H9 (cell line): ENCODE measurements at regions not wholly inside any gene's neighbourhood (a gene's known extent, or its start where the extent isn't known, plus 50 kb on each side); places are given as distances from the start of the nearest gene placed in this dataset.
A peak's percentile ranks its signal among the peaks of the same experiment; 100 is the strongest.

ENCODE experiments used
- DNase-seq: peaks from one replicate; pipeline ENCODE4 v3.0.0-alpha.2; 2017
- H2AFZ ChIP-seq: one replicate; pipeline ENCODE4 v1.6.1; 2013; ENCODE audit warnings: mild to moderate bottlenecking, low read length, control low read depth, moderate library complexity
- H2AK5ac ChIP-seq: 2 replicates; pipeline ENCODE4 v1.6.1; 2013; ENCODE audit warnings: low read length, control low read depth, mixed read lengths; ENCODE audit not compliant: insufficient read length
- H2BK120ac ChIP-seq: one replicate; pipeline ENCODE4 v1.6.1; 2013; ENCODE audit warnings: low read depth, mild to moderate bottlenecking, low read length, control low read depth, inconsistent platforms; ENCODE audit not compliant: poor library complexity, severe bottlenecking
- H2BK12ac ChIP-seq: 2 replicates; pipeline ENCODE4 v1.6.1; 2013; ENCODE audit warnings: low read length, control low read depth, mixed read lengths, low read depth; ENCODE audit not compliant: insufficient read length
- H2BK15ac ChIP-seq: 2 replicates; pipeline ENCODE4 v1.6.1; 2013; ENCODE audit warnings: low read depth, low read length, control low read depth
- H2BK20ac ChIP-seq: one replicate; pipeline ENCODE4 v1.6.1; 2013; ENCODE audit warnings: low read depth, mild to moderate bottlenecking, low read length, control low read depth, inconsistent platforms; ENCODE audit not compliant: poor library complexity, severe bottlenecking
- H2BK5ac ChIP-seq: 2 replicates; pipeline ENCODE4 v1.6.1; 2013; ENCODE audit warnings: low read length, control low read depth, mixed read lengths; ENCODE audit not compliant: insufficient read length
- H3K14ac ChIP-seq: 2 replicates; pipeline ENCODE4 v1.6.1; 2013; ENCODE audit warnings: low read length, control low read depth; ENCODE audit not compliant: insufficient read depth
- H3K18ac ChIP-seq: 2 replicates; pipeline ENCODE4 v1.6.1; 2013; ENCODE audit warnings: low read depth, mild to moderate bottlenecking, mixed read lengths, low read length, control low read depth; ENCODE audit not compliant: insufficient read length
- H3K23ac ChIP-seq: 2 replicates; pipeline ENCODE4 v1.6.1; 2013; ENCODE audit warnings: low read length, control low read depth, mixed read lengths, low read depth; ENCODE audit not compliant: insufficient read length
- H3K23me2 ChIP-seq: 2 replicates; pipeline ENCODE4 v1.6.1; 2013; ENCODE audit warnings: low read depth, mild to moderate bottlenecking, mixed read lengths, low read length, control low read depth; ENCODE audit not compliant: insufficient read length, poor library complexity, severe bottlenecking
- H3K27ac ChIP-seq: 2 replicates; pipeline ENCODE4 v1.5.1; 2013; ENCODE audit warnings: low read length, control low read depth, mixed read lengths, low read depth; ENCODE audit not compliant: insufficient read length
- H3K27me3 ChIP-seq: 2 replicates; pipeline ENCODE4 v1.6.1; 2013; ENCODE audit warnings: low read length, control low read depth, inconsistent platforms; ENCODE audit not compliant: insufficient read depth
- H3K4ac ChIP-seq: 2 replicates; pipeline ENCODE4 v1.6.1; 2013; ENCODE audit warnings: low read depth, mild to moderate bottlenecking, control low read depth, inconsistent platforms, low read length, moderate library complexity
- H3K4me1 ChIP-seq: 2 replicates; pipeline ENCODE4 v1.6.1; 2013; ENCODE audit warnings: low read length, control low read depth, inconsistent platforms; ENCODE audit not compliant: insufficient read depth
- H3K4me2 ChIP-seq: 2 replicates; pipeline ENCODE4 v1.6.1; 2013; ENCODE audit warnings: low read length, control low read depth, mixed read lengths; ENCODE audit not compliant: insufficient read length, insufficient read depth
- H3K56ac ChIP-seq: 2 replicates; pipeline ENCODE4 v1.6.1; 2013; ENCODE audit warnings: low read depth, mild to moderate bottlenecking, mixed read lengths, low read length, control low read depth; ENCODE audit not compliant: insufficient read length
- H3K79me1 ChIP-seq: 2 replicates; pipeline ENCODE4 v1.6.1; 2013; ENCODE audit warnings: low read depth, mild to moderate bottlenecking, moderate library complexity, low read length, control low read depth, inconsistent platforms; ENCODE audit not compliant: insufficient read depth, poor library complexity, severe bottlenecking
- H3K79me2 ChIP-seq: 2 replicates; pipeline ENCODE4 v1.6.1; 2013; ENCODE audit warnings: low read length, control low read depth, inconsistent platforms; ENCODE audit not compliant: insufficient read depth
- H3K9ac ChIP-seq: 2 replicates; pipeline ENCODE4 v1.6.1; 2013; ENCODE audit warnings: low read length, control low read depth, mixed read lengths; ENCODE audit not compliant: insufficient read length; ENCODE audit errors: extremely low read depth
- H3K9me3 ChIP-seq: one replicate; pipeline ENCODE4 v1.6.1; 2013; ENCODE audit warnings: low read depth, low read length, inconsistent platforms; ENCODE audit not compliant: control insufficient read depth
- H3T11ph ChIP-seq: one replicate; pipeline ENCODE4 v1.6.1; 2013; ENCODE audit warnings: mild to moderate bottlenecking, low read length, control low read depth, inconsistent platforms
- H4K20me1 ChIP-seq: one replicate; pipeline ENCODE4 v1.6.1; 2013; ENCODE audit not compliant: control insufficient read depth, insufficient read length, insufficient read depth
- H4K5ac ChIP-seq: 2 replicates; pipeline ENCODE4 v1.6.1; 2013; ENCODE audit warnings: low read depth, mild to moderate bottlenecking, mixed read lengths, low read length, control low read depth; ENCODE audit not compliant: insufficient read length
- H4K8ac ChIP-seq: replicated peaks from 2 replicates; pipeline ENCODE4 v1.6.1; 2013; ENCODE audit warnings: low read length, control low read depth, mixed read lengths, low read depth; ENCODE audit not compliant: insufficient read length
- H4K91ac ChIP-seq: 2 replicates; pipeline ENCODE4 v1.6.1; 2013; ENCODE audit warnings: low read depth, mild to moderate bottlenecking, moderate library complexity, mixed read lengths, low read length, control low read depth; ENCODE audit not compliant: insufficient read length
- H3K27ac Mint-ChIP-seq, 3 experiments: 2 replicates in 2 of 3; 3 replicates in 1 of 3; pipeline ENCODE4 v1.8.0; 2020 to 2021; ENCODE audit warnings: mixed read lengths in 3 of 3, mild to moderate bottlenecking in 1 of 3, moderate library complexity in 1 of 3
- H3K27me3 Mint-ChIP-seq: 2 replicates; pipeline ENCODE4 v1.8.0; 2021; ENCODE audit warnings: low read depth, mild to moderate bottlenecking, moderate library complexity, mixed read lengths
- H3K36me3 Mint-ChIP-seq, 3 experiments: 2 replicates in 2 of 3; 3 replicates in 1 of 3; pipeline ENCODE4 v1.8.0; 2020 to 2021; ENCODE audit warnings: low read depth in 3 of 3, mixed read lengths in 3 of 3; ENCODE audit not compliant: insufficient read depth in 1 of 3
- H3K4me1 Mint-ChIP-seq, 2 experiments: 2 replicates each; pipeline ENCODE4 v1.8.0; 2020; ENCODE audit warnings: mixed read lengths in 2 of 2
- H3K4me3 Mint-ChIP-seq, 2 experiments: 2 replicates in 1 of 2; 3 replicates in 1 of 2; pipeline ENCODE4 v1.8.0; 2020 to 2021; ENCODE audit warnings: mild to moderate bottlenecking in 2 of 2, mixed read lengths in 2 of 2, moderate library complexity in 1 of 2
- H3K9me3 Mint-ChIP-seq, 2 experiments: 2 replicates in 1 of 2; 3 replicates in 1 of 2; pipeline ENCODE4 v1.8.0; 2020; ENCODE audit warnings: mild to moderate bottlenecking in 2 of 2, mixed read lengths in 2 of 2, moderate library complexity in 1 of 2
- TF ChIP-seq, protein P1 (sequence below): fragments of 200-600 bp; sonication (generic); conservative IDR thresholded peaks from 3 replicates; pipeline ENCODE4 v1.8.0; 2021; ENCODE audit warnings: antibody characterized with exemption, mild to moderate bottlenecking

- no peak overlapping the region for H4K5ac ChIP-seq
- peaks cover 7 to 13% (median 12%) of the 10 kb centered on the region in 3 experiments; a peak in 6 of 7 replicates for H3K36me3 Mint-ChIP-seq
- H3K79me1 ChIP-seq: no peaks in the 10 kb centered on the region
- no peak overlapping the region for H3K9ac ChIP-seq
- H3K27ac Mint-ChIP-seq: peak overlapping the region; percentile 41 to 92 (median 66); a peak in 4 of 7 replicates
- no peak overlapping the region for H2BK15ac ChIP-seq
- no peaks in the 10 kb centered on the region for H4K20me1 ChIP-seq
- H3K4me1 Mint-ChIP-seq: peaks cover 3 to 14% of the 10 kb centered on the region in 2 experiments
- no peak overlapping the region for H4K8ac ChIP-seq
- H2AFZ ChIP-seq: no peak overlapping the region
- no peak overlapping the region for H3K27ac ChIP-seq
- no peak overlapping the region for H2BK120ac ChIP-seq
- H4K91ac ChIP-seq: no peak overlapping the region
- H3K9me3 Mint-ChIP-seq: peaks cover 12 to 21% of the 10 kb centered on the region in 2 experiments; a peak in 4 of 5 replicates
- no peaks in the 10 kb centered on the region for H3K79me2 ChIP-seq
- H3K56ac ChIP-seq: no peak overlapping the region
- no peaks in the 10 kb centered on the region for H3K27me3 ChIP-seq
- no peak overlapping the region for H3T11ph ChIP-seq
- H3K4me3 Mint-ChIP-seq: no peak overlapping the region
- no peak overlapping the region for H3K23ac ChIP-seq
- no peak for DNase-seq
- no peaks in the 10 kb centered on the region for H3K23me2 ChIP-seq
- H2BK20ac ChIP-seq: no peak overlapping the region
- no peaks in the 10 kb centered on the region for H3K27me3 Mint-ChIP-seq
- TF ChIP-seq, protein P1, sequence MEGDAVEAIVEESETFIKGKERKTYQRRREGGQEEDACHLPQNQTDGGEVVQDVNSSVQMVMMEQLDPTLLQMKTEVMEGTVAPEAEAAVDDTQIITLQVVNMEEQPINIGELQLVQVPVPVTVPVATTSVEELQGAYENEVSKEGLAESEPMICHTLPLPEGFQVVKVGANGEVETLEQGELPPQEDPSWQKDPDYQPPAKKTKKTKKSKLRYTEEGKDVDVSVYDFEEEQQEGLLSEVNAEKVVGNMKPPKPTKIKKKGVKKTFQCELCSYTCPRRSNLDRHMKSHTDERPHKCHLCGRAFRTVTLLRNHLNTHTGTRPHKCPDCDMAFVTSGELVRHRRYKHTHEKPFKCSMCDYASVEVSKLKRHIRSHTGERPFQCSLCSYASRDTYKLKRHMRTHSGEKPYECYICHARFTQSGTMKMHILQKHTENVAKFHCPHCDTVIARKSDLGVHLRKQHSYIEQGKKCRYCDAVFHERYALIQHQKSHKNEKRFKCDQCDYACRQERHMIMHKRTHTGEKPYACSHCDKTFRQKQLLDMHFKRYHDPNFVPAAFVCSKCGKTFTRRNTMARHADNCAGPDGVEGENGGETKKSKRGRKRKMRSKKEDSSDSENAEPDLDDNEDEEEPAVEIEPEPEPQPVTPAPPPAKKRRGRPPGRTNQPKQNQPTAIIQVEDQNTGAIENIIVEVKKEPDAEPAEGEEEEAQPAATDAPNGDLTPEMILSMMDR: no peak
- no peak overlapping the region for H2BK12ac ChIP-seq
- no peak overlapping the region for H3K14ac ChIP-seq
- H3K9me3 ChIP-seq: peaks cover 8% of the 10 kb centered on the region
- H3K4me1 ChIP-seq: no peaks in the 10 kb centered on the region; the same call in 1 of the 2 replicates
- no peak overlapping the region for H3K4me2 ChIP-seq
- H3K4ac ChIP-seq: no peak overlapping the region
- H3K18ac ChIP-seq: no peak overlapping the region
- H2BK5ac ChIP-seq: no peak overlapping the region
- H2AK5ac ChIP-seq: no peak overlapping the region
These were observed 232.0 kb upstream of the CELF2 start for GRCh38 chr10:10785627-10786026.
